Panc1 (cell line): ENCODE measurements at regions not wholly inside any gene's neighbourhood (a gene's known extent, or its start where the extent isn't known, plus 50 kb on each side); places are given as distances from the start of the nearest gene placed in this dataset.

Experiments used
- ATAC-seq: fragments of 200-7000 bp; cut with Tn5 transposase; 2 replicates; pipeline ENCODE4 v1.9.1; 2020; ENCODE audit warnings: mild to moderate bottlenecking, moderate library complexity
- BruUV-seq: library from RNA; stranded (reverse); fragments of 400-500 nt; replicated peaks from 2 replicates; lab custom pipeline; 2021; lab: Mats Ljungman, UMichigan
- CTCF ChIA-PET: fragments of 300-600 bp; sonication (Branson Sonifier 250); formaldehyde crosslinking; loops from one replicate; lab custom pipeline; 2022; ENCODE audit warnings: antibody characterized with exemption; lab: Charles Lee
- POLR2A ChIA-PET: fragments of 300-600 bp; sonication (Branson Sonifier 250); formaldehyde crosslinking; loops from one replicate; lab custom pipeline; 2022; ENCODE audit warnings: antibody characterized with exemption; lab: Charles Lee
- DNase-seq: peaks from one replicate; pipeline ENCODE4 v3.0.0-alpha.2; 2010; ENCODE audit warnings: low read depth, low spot score
- H3K27ac ChIP-seq: 2 replicates; pipeline ENCODE4 v1.5.1; 2011; ENCODE audit warnings: mild to moderate bottlenecking, low read length, inconsistent platforms
- H3K27me3 ChIP-seq: fragments of 200-500 bp; sonication (Bioruptor generic); 2 replicates; pipeline ENCODE4 v1.6.0; 2014; ENCODE audit warnings: low read length, inconsistent platforms; ENCODE audit not compliant: control insufficient read depth, insufficient read depth
- H3K36me3 ChIP-seq: fragments of 200-500 bp; sonication (Bioruptor generic); 2 replicates; pipeline ENCODE4 v1.5.1; 2014; ENCODE audit warnings: inconsistent platforms, mild to moderate bottlenecking, low read length, moderate library complexity; ENCODE audit not compliant: control insufficient read depth, insufficient read depth
- H3K4me1 ChIP-seq: 2 replicates; pipeline ENCODE4 v1.5.1; 2011; ENCODE audit warnings: inconsistent platforms, mild to moderate bottlenecking, low read length, moderate library complexity; ENCODE audit not compliant: control insufficient read depth, insufficient read depth
- H3K4me3 ChIP-seq, 2 experiments: 2 replicates each; pipeline ENCODE4 v1.5.1; 2011 to 2012; ENCODE audit warnings: low read depth in 2 of 2, low read length in 2 of 2, mild to moderate bottlenecking in 2 of 2, inconsistent platforms in 1 of 2, moderate library complexity in 1 of 2
- H3K9me3 ChIP-seq: fragments of 200-500 bp; sonication (Bioruptor generic); 2 replicates; pipeline ENCODE4 v1.5.1; 2014; ENCODE audit warnings: low read depth, mild to moderate bottlenecking, inconsistent platforms, low read length, moderate library complexity; ENCODE audit not compliant: control insufficient read depth, insufficient read depth
- POLR2AphosphoS5 ChIP-seq: IDR thresholded peaks from 2 replicates; pipeline ENCODE4 v1.6.1; 2012; ENCODE audit warnings: mild to moderate bottlenecking, low read depth, low read length, moderate library complexity
- SIN3A ChIP-seq: IDR thresholded peaks from 2 replicates; pipeline ENCODE4 v1.6.1; 2012; ENCODE audit warnings: low read depth, mild to moderate bottlenecking, low read length, moderate library complexity, borderline replicate concordance; ENCODE audit not compliant: insufficient read depth
- TCF7L2 ChIP-seq: IDR thresholded peaks from 2 replicates; pipeline ENCODE4 v1.6.1; 2011; ENCODE audit warnings: mild to moderate bottlenecking, low read depth, low read length, inconsistent platforms
- in situ Hi-C: cut with HindIII; loops from 2 replicates; pipeline ENCODE4 v1.10.0; 2016; ENCODE audit warnings: low sequenced_read_pairs, low pct_unique_long_range_greater_than_20kb
- intact Hi-C: fragments of 100-400 bp; cut with micrococcal nuclease; formaldehyde crosslinking; loops from one replicate; pipeline ENCODE4 v1.10.0; 2022; ENCODE audit not compliant: unreplicated experiment
- TF ChIP-seq, protein P1 (sequence below), 2 experiments: IDR thresholded peaks; 2 replicates each; pipeline ENCODE4 v1.6.1; 2011 to 2012; ENCODE audit warnings: low read depth in 2 of 2, control low read depth in 1 of 2, low read length in 1 of 2, mild to moderate bottlenecking in 1 of 2, moderate library complexity in 1 of 2; ENCODE audit not compliant: insufficient read depth in 1 of 2
- TF ChIP-seq, protein P2 (sequence below): fragments of 450-650 bp; IDR thresholded peaks from 2 replicates; pipeline ENCODE4 v1.5.1; 2017; ENCODE audit warnings: mild to moderate bottlenecking

DNA sequence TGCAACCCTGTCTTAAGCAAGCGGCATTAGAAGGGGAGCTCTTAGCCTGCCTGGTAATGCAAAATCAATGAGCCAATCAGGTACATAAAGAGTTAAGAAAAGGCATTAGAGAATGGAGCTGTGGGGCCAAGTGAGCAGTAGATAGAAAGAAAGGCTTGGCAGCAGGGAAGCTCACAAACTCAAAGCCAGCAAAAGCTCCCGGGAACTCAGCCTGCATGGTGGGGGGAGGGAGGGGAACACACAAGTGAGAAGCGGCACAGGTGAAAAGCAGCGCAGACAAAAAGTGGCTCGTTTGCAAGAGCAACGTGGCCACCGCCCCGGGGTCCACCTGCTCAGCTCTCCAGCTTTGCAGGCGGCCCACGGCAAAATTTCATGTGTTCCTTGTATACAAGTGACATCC, 818.5 kb downstream of the FAM133A start:
- CTCF ChIA-PET = no interaction called here

DNA sequence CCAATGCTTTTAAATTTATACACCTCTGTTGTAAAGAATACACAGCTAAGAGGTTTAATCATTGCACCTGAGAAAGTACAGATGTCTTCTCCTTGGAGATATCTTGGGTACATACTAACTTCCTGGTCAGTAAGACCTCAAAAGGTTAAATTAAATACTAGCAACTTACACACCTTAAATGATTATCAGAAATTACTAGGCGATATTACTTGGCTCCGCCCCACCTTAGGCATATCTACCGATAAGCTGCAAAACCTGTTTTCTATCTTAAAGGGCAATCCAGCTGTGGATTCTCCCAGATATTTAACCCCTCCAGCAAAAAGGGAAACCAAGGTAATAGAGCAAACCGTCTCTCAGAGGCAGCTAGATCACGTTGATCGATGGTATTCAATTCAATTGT, 819.4 kb downstream of the FAM133A start:
- POLR2A ChIA-PET = no interaction called here
- ATAC-seq = no peak
- no TSS peak for BruUV-seq

More for the DNA sequence above, 818.5 kb downstream of the FAM133A start:
- DNase-seq = no peak
- TF ChIP-seq, protein P1, sequence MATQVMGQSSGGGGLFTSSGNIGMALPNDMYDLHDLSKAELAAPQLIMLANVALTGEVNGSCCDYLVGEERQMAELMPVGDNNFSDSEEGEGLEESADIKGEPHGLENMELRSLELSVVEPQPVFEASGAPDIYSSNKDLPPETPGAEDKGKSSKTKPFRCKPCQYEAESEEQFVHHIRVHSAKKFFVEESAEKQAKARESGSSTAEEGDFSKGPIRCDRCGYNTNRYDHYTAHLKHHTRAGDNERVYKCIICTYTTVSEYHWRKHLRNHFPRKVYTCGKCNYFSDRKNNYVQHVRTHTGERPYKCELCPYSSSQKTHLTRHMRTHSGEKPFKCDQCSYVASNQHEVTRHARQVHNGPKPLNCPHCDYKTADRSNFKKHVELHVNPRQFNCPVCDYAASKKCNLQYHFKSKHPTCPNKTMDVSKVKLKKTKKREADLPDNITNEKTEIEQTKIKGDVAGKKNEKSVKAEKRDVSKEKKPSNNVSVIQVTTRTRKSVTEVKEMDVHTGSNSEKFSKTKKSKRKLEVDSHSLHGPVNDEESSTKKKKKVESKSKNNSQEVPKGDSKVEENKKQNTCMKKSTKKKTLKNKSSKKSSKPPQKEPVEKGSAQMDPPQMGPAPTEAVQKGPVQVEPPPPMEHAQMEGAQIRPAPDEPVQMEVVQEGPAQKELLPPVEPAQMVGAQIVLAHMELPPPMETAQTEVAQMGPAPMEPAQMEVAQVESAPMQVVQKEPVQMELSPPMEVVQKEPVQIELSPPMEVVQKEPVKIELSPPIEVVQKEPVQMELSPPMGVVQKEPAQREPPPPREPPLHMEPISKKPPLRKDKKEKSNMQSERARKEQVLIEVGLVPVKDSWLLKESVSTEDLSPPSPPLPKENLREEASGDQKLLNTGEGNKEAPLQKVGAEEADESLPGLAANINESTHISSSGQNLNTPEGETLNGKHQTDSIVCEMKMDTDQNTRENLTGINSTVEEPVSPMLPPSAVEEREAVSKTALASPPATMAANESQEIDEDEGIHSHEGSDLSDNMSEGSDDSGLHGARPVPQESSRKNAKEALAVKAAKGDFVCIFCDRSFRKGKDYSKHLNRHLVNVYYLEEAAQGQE (IDR thresholded peaks at IDR 0.05; ENCODE audit: insufficient read depth in 1 of 2, low read depth in 2 of 2, low read length in 1 of 2) = no peak
- TF ChIP-seq POLR2AphosphoS5 (no peak), TCF7L2 (no peak), SIN3A (no peak)
- TF ChIP-seq, protein P2, sequence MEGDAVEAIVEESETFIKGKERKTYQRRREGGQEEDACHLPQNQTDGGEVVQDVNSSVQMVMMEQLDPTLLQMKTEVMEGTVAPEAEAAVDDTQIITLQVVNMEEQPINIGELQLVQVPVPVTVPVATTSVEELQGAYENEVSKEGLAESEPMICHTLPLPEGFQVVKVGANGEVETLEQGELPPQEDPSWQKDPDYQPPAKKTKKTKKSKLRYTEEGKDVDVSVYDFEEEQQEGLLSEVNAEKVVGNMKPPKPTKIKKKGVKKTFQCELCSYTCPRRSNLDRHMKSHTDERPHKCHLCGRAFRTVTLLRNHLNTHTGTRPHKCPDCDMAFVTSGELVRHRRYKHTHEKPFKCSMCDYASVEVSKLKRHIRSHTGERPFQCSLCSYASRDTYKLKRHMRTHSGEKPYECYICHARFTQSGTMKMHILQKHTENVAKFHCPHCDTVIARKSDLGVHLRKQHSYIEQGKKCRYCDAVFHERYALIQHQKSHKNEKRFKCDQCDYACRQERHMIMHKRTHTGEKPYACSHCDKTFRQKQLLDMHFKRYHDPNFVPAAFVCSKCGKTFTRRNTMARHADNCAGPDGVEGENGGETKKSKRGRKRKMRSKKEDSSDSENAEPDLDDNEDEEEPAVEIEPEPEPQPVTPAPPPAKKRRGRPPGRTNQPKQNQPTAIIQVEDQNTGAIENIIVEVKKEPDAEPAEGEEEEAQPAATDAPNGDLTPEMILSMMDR = no peak
- intact Hi-C loops (no loop called here), in situ Hi-C loops (no loop called here)
- no peak overlapping the region for H3K27ac ChIP-seq
- H3K9me3 ChIP-seq = no peaks in the 10 kb centered on the region
- H3K4me1 ChIP-seq = no peaks in the 10 kb centered on the region
- POLR2A ChIA-PET = no interaction called here
- H3K36me3 ChIP-seq = no peaks in the 10 kb centered on the region
- H3K4me3 ChIP-seq = no peak overlapping the region
- no peaks in the 10 kb centered on the region for H3K27me3 ChIP-seq
- BruUV-seq = no TSS peak
- ATAC-seq = no peak

More for the DNA sequence above, 819.4 kb downstream of the FAM133A start:
- in situ Hi-C loops (no loop called here), intact Hi-C loops (no loop called here)
- Histone ChIP-seq H3K27ac (no peak overlapping the region), H3K27me3 (no peaks in the 10 kb centered on the region), H3K4me3 (no peak overlapping the region), H3K9me3 (no peaks in the 10 kb centered on the region), H3K36me3 (no peaks in the 10 kb centered on the region), H3K4me1 (no peaks in the 10 kb centered on the region)
- CTCF ChIA-PET = no interaction called here
- no peak for DNase-seq
- TF ChIP-seq POLR2AphosphoS5 (no peak), TCF7L2 (no peak), SIN3A (no peak)
- TF ChIP-seq, protein P1 (IDR thresholded peaks at IDR 0.05; ENCODE audit: insufficient read depth in 1 of 2, low read depth in 2 of 2, low read length in 1 of 2) = no peak
- TF ChIP-seq, protein P2 = no peak
